NCI-H1417 (cell line): ENCODE measurements at regions not wholly inside any gene's neighbourhood (a gene's known extent, or its start where the extent isn't known, plus 50 kb on each side); places are given as distances from the start of the nearest gene placed in this dataset.

Experiments used
- DNase-seq, 3 experiments: peaks; one replicate each; lab custom pipeline; 2025; lab: John Stamatoyannopoulos, UW

DNA sequence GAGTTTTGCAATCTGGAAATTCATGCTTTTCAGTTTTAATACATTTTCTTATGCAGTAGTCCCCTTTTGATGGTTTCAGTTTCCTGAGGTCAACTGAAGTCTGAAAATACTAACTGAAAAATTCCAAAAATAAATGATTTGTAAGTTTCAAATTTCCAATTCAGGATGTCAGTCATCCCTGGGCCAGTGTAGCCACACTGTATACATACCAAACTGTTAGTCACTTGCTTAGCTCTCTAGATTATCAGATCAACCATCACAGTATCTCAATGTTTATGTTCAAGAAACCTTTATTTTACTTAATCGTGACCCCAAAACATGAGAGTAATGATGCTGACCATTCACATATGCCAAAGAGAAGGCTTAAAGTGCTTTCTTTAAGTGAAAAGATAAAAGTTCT is 715.5 kb downstream of the GBE1 start:
- no peak for DNase-seq

DNA sequence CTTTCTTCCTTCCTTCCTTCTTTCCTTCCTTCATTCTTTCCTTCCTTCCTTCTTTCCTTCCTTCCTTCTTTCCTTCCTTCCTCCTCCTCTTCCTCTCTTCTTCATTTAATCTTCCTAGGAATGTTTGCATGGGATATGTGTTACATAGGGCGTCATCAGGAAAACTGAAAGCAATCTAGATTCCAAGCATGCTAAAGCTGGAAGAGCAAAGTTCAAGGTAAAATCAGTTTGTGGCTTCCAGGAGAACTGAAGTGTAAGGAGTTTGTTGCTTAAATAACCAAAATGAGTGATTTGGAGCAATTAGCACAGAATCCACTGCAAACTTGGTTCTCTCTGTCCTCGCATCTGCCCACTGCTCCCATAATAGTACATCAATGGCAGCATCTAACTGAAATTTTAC is 716.2 kb downstream of the GBE1 start:
- DNase-seq: no peak

DNA sequence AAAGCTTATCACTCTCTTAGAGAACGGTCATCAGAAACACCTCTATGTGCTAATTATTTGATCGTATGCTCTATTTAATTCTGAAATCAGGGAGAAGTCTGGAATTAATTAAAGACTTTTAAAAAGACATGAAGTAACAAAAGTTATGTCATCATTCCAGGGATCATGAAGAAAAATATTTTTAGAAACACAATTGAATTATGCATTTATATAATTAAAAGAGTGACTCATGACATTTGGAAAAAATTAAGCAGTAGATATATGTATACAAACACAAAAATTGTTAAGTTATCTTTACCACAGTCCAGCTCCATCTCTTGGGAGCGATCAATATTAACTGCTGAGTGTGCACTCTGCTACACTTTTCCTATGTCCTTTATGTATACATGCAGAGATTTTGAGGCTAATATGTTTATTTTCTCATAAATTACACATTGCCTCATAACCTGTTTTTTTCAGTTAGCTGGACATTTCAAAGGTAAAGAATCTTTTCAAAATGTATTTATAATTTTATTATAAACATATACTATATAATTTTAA is 717.7 kb downstream of the GBE1 start:
- no peak for DNase-seq

DNA sequence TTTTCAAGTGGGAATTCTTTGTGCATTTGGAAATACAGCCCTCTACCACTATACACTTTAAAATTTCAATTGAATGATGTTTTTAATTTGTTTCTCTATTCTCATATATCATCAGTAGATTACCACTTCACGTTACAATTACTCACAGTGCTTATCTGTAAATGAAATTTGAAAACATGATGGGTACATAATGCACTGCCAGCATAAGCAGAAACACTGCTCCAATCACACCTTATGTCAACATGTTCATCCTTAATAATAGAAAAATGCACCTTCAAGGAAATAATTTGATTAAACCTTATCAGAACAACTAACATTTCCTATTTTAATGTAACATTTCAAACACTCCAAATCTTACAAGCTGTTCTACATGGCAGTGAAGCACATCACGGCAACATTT is 718.4 kb downstream of the GBE1 start:
- DNase-seq: no peak

DNA sequence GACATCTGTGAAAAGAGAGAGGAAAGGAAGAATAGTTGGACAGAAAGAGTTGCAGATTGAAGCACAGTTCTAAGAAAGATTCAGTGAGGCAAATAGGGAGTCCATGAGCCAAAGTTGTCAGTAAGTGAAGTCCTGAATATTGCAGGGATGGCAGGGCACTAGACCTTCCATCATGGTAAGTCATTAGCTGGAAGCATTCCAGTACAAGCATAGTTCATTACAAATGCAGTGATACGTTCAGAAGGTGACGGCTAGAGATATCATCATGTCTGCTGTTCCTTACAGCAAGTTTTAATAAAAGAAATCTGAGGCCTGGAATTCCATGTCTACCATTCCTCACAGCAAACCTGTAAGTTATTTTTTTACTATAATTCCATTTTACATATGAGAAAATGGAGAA is 720.1 kb downstream of the GBE1 start:
- DNase-seq: no peak

GRCh38 chr3:81040107-81040506 is 721.3 kb downstream of the GBE1 start:
- DNase-seq: no peak

- no peak for DNase-seq
These were observed 727.8 kb downstream of the GBE1 start for GRCh38 chr3:81033684-81034083.

DNA sequence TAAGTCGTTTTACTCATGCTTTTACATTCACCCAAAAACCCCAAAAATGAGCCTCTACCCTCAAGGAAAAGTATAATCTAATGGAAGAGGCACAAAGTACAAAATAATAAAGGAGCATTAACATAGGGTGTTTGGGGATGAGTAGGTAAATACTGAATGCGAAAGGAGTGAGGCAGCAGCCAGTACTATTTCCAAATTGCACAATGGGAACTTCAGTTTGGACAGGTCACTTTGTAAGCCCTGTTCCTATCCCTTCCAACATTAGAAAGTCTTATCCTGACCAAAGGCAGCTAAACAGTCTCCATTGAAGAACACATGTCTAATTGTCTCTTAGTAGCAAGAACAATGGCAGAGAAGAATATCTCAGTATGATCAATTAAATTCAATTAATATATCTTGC is 728.3 kb downstream of the GBE1 start:
- DNase-seq: no peak

- no peak for DNase-seq
These were observed 731.6 kb downstream of the GBE1 start for GRCh38 chr3:81029861-81030260.

DNA sequence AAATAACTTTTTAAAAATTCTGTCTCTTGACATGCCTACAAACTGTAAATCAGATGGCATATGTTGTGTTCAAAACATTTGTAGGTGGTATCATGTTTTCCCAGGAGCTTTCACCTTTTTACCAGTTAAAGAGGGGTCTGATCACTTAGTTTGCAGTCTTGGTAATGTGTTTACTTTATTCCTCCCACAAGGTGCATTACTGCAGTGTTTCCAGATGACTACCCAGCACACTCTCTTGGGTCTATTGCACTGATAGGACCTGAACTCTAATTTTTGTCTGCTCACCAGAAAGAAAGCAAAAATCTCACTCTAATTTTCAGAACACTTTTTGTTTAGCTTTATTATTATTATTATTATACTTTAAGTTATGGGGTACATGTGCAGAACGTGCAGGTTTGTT is 734.1 kb downstream of the GBE1 start:
- no peak for DNase-seq

DNA sequence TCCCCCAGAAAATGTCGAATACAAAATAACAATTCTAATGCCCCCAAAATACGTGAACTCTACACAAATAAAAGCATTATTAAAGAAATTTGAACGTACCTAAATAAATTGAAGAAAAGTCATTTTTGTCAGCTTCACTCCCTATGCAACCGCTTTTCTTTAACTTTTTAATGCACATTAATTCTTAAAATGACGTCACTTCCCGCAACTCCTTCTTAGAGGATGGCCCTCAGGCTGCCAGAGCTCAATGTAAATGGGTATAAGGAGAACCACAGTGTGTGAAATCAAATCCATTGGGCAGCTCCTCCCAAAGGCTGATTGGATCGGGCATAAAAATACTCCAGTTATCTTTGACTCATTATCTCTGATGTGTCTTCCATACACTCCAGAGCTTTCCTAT is 736.9 kb downstream of the GBE1 start:
- no peak for DNase-seq

DNA sequence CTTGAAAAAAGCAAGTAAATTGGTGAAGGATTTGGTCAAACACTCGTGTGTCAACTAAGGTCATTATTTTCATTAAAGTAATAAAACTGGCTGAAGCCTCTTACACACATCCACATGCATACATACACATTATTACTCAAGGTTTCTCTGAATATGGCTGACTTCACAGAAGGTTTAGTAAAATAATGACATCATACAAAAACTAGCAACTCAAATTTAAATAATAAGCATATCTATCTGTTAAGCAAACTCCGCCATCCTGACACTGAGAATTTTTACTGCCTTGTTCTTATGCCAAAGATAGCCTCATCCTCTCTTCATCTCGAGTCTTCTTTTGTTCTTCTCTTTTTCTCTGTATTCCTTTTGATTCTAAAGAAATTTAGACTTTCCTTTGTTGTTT is 739.1 kb downstream of the GBE1 start:
- no peak for DNase-seq

- no peak for DNase-seq
These were observed 748.1 kb downstream of the GBE1 start for GRCh38 chr3:81013360-81013759.

DNA sequence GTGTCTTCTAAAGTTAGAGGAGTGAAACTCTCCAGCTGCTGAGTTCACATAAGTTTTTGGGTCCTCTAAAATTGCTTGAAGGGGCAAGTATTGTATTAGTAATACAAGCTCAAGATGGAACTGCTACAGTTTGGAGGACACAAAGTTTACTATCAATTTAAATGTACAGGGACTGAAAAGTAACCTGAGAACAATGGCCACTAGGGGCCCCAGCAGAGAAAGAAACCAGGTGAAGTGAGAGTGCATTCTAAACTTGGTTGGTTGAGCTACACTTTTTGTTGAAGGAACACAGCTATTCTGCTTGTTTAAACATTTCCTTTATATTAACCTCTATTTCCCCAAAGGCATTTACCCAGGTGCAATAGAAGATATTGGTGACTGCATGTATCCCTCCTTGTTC is 755.5 kb downstream of the GBE1 start:
- no peak for DNase-seq

DNA sequence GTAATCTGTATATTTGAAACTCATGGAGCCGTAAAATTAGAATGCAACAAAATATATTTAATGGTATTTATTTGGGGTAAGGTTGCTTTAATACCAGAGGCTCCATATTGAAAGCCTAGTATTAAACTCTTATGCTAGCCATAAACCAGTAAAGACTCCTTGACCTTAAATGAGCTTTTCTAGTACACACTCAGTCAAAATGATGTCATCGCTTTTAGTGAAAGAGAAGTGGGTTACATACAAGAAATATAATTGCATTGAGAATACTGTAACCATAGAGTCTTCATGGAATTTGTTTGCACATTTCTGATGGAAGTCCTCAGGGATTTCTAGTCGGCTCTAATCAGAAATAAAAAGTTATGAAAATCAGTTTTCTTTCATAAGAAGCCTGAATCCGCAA is 757.6 kb downstream of the GBE1 start:
- peak in 1 of 3 experiments; percentile 54 for DNase-seq

DNA sequence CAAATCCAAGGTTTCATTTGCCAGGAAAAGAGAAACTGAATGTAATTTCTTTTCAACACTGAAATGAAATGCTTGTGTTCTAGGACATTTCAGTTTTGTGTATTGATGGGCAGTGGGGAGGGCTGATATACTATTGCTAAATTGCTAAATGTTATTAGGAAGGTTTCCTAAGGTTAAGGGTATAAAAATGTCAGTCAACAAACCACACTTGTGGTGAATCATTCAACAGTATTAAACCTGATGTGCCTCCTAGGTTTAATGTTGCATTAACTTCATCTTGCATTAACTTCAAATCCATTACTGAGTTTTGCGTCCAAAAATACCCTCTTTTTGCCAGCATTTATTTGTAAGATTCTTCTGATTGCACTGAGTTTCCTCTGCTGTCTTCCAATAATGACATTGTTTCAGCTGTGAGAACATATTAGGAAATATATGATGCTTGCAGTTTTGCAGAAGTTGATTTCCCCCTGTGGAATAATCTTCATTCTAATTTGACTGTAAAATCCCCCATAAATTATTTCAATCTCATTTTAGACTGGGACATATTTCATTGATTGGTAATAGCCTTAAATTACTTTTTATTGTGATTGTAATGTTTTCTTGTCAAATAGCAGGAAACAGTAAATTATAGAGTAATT is 758.3 kb downstream of the GBE1 start:
- peak in 1 of 3 experiments; percentile 32 for DNase-seq

DNA sequence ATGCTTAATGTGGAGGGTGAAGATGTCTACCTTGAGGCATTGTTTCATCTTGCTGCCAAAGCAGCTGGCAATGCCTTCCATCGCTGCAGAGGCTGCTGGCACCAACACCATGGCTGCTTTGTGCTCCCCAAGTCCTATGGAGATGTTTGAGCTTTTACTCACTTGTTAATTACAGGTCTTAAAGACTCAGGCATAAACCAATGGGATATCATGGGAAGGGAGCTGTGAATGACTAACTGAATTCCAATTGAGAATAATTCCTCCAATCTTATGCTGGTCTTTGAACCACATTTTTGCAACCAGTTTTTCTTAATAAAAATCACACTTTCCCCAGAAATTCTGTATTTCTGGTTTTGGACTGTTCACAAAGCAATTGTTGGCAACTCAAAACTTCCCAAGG is 762.0 kb downstream of the GBE1 start:
- no peak for DNase-seq

GRCh38 chr3:80998022-80998421 is 763.4 kb downstream of the GBE1 start:
- no peak for DNase-seq

- DNase-seq: no peak
These were observed 763.8 kb downstream of the GBE1 start for GRCh38 chr3:80997622-80998021.

- no peak for DNase-seq
These were observed 766.7 kb downstream of the GBE1 start for GRCh38 chr3:80994767-80995166.

DNA sequence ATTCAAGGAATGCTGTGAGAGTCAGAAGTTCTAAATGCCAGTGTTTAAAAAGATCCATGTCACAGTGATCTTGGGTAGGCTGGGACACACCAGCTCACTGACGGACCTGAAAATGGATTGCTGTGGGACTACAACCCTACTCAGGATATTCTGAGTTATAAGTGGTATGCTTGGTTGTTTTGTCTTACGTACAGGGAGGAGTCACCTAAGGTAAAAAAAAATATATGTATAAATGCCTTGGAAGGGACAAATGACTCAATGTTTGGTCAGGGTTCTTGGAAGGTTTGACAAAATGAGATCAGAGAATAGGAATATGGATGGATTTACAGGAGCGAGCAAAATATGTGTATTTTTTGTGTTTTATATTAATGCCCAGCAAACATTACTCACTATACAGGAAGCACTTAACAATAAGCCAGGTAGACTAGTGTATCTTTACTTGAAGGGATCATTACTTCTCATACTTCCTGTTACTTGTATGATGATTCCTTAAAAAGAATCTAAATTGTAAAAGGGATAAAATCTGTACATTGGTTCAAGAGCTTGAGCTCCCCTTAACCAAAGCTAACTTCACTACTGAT is 767.3 kb downstream of the GBE1 start:
- DNase-seq: no peak

DNA sequence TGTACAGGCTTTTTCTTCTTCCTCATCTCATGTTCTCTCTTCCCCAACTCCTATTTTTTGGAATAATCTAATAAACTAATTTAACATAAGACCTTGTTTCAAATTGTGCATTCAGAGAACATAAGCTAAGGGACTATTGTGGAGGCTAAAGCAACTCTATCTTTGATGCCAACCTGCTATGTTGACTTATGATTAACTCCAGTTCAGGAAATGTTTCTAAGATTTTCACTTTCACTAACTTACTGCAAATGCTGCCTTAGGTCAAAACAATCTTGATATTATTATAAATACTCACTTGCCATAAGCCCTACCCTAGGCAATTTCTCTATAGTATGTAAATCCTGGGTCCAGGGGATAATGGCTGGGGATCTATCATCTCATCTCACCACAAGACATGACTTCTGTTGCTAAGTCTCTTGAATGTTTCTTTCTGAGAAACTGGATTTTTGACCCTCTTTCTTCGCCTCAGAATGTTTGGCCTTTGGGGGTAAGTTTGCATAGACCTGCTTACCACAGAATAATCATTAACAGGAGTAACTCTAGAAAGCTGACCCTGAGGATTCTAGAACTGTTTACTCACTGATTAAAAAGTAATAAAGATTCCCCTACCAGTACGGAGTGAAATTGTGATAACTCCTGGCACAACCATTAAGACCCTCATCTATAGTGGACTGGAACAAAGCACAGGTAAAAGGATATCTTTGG is 768.1 kb downstream of the GBE1 start:
- DNase-seq: no peak

DNA sequence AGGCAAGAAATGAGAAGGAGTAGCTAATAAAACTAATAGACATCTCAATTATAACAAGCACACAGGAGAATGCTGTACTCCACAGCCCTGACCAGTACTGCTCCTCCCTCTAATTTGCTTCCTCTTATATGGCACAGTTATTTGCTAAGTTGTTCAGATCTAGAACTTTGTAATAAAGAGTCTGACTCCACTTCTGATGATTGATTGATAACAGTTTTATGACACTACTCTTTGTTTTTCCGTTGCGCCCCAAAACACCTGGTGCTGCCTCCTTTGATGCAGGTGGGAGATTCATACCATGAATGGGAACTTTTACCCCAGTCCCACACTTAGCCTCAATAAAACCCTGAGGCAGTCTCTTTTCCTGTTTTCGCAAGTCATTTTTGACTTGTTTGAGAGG is 777.7 kb downstream of the GBE1 start:
- peak in 1 of 3 experiments; percentile 6 for DNase-seq
